HCT116 (cell line): ENCODE measurements at regions not wholly inside any gene's neighbourhood (a gene's known extent, or its start where the extent isn't known, plus 50 kb on each side); places are given as distances from the start of the nearest gene placed in this dataset.

ENCODE experiments used
- ATF3 ChIP-seq: IDR thresholded peaks from 2 replicates; pipeline ENCODE4 v1.6.1; 2012
- CEBPB ChIP-seq: IDR thresholded peaks from 2 replicates; pipeline ENCODE4 v1.6.1; 2012; ENCODE audit warnings: low read depth
- POLR2AphosphoS5 ChIP-seq: IDR thresholded peaks from 2 replicates; pipeline ENCODE4 v1.6.1; 2011; ENCODE audit warnings: mild to moderate bottlenecking, low read depth, low read length, moderate library complexity
- RAD21 ChIP-seq: IDR thresholded peaks from 2 replicates; pipeline ENCODE4 v1.6.1; 2012; ENCODE audit warnings: low read depth, mild to moderate bottlenecking
- SIN3A ChIP-seq: IDR thresholded peaks from 2 replicates; pipeline ENCODE4 v1.6.1; 2012; ENCODE audit warnings: low read depth
- ZNF274 ChIP-seq: fragments of 200-500 bp; sonication (Bioruptor generic); IDR thresholded peaks from 2 replicates; pipeline ENCODE4 v1.6.1; 2014; ENCODE audit warnings: mild to moderate bottlenecking, low read depth, low read length, inconsistent platforms
- TF ChIP-seq, protein P1 (sequence below), 3 experiments: fragments of 200-600 bp in 1 of 3; sonication (generic) in 1 of 3; IDR thresholded peaks in 2 of 3; conservative IDR thresholded peaks in 1 of 3; 2 replicates each; pipeline ENCODE4 v1.5.1; 2012 to 2017; ENCODE audit warnings: low read depth in 2 of 3, low read length in 2 of 3, antibody characterized with exemption in 1 of 3, borderline replicate concordance in 1 of 3, control low read depth in 1 of 3, mild to moderate bottlenecking in 1 of 3, mixed read lengths in 1 of 3, mixed run types in 1 of 3, moderate library complexity in 1 of 3; ENCODE audit not compliant: insufficient read depth in 1 of 3
- TF ChIP-seq, protein P2 (sequence below): IDR thresholded peaks from 2 replicates; pipeline ENCODE4 v1.6.1; 2012

DNA sequence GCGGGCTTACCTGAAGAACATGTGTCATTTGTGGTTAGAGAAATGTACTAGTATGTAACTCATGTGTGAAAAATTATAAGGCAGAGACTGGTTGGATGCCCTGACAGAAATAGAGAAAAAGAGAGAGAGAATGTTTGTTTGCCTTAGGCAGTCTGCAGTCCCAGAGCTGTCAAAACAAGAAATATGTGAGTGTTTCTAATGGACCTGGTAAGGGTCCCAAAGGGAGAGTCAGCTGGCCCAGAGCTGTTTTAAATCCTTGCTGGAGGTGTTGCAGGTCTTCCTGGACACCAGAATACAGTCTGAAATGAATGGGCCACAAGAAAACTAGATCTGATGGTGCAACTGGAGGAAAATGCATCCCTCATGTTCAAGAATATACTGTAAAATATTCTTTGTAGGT lies 158.3 kb upstream of the OGFRL1 start:
- TF ChIP-seq ZNF274 (no peak), CEBPB (no peak), SIN3A (no peak), POLR2AphosphoS5 (no peak), RAD21 (no peak), ATF3 (no peak)
- TF ChIP-seq, protein P1, sequence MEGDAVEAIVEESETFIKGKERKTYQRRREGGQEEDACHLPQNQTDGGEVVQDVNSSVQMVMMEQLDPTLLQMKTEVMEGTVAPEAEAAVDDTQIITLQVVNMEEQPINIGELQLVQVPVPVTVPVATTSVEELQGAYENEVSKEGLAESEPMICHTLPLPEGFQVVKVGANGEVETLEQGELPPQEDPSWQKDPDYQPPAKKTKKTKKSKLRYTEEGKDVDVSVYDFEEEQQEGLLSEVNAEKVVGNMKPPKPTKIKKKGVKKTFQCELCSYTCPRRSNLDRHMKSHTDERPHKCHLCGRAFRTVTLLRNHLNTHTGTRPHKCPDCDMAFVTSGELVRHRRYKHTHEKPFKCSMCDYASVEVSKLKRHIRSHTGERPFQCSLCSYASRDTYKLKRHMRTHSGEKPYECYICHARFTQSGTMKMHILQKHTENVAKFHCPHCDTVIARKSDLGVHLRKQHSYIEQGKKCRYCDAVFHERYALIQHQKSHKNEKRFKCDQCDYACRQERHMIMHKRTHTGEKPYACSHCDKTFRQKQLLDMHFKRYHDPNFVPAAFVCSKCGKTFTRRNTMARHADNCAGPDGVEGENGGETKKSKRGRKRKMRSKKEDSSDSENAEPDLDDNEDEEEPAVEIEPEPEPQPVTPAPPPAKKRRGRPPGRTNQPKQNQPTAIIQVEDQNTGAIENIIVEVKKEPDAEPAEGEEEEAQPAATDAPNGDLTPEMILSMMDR (IDR thresholded peaks at IDR 0.05 in 2 of 3, conservative IDR thresholded peaks at IDR 0.05 in 1 of 3; ENCODE audit: borderline replicate concordance in 1 of 3, insufficient read depth in 1 of 3, low read depth in 2 of 3, low read length in 2 of 3) = no peak
- TF ChIP-seq, protein P2, sequence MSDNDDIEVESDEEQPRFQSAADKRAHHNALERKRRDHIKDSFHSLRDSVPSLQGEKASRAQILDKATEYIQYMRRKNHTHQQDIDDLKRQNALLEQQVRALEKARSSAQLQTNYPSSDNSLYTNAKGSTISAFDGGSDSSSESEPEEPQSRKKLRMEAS = no peak
